Suppressor macrophage treated with lipopolysaccharide for 1 hour (primary cell): ENCODE measurements at regions not wholly inside any gene's neighbourhood (a gene's known extent, or its start where the extent isn't known, plus 50 kb on each side); places are given as distances from the start of the nearest gene placed in this dataset.
A peak's percentile ranks its signal among the peaks of the same experiment; 100 is the strongest.

Source experiments
- DNase-seq, 3 donors: peaks; one replicate each; pipeline ENCODE4 v3.0.0-alpha.2; 2020 to 2022

GRCh38 chr12:77189458-77189857 is 124.1 kb upstream of the E2F7 start:
- DNase-seq, result no peak

- DNase-seq, result no peak
Observed at GRCh38 chr12:77179515-77179914, 114.1 kb upstream of the E2F7 start.

- DNase-seq, result no peak
Observed at GRCh38 chr12:77167801-77168200, 102.4 kb upstream of the E2F7 start.

- no peak for DNase-seq
Observed at GRCh38 chr12:77166696-77167095, 101.3 kb upstream of the E2F7 start.

GRCh38 chr12:77163074-77164038 is 98.0 kb upstream of the E2F7 start:
- DNase-seq, result no peak

- DNase-seq, result no peak
Observed at GRCh38 chr12:77161944-77162343, 96.6 kb upstream of the E2F7 start.

- DNase-seq, result no peak
Observed at GRCh38 chr12:77160931-77161330, 95.6 kb upstream of the E2F7 start.

- no peak for DNase-seq
Observed at GRCh38 chr12:77153706-77154105, 88.3 kb upstream of the E2F7 start.

GRCh38 chr12:77152623-77153193 is 87.3 kb upstream of the E2F7 start:
- no peak for DNase-seq

GRCh38 chr12:77151030-77151429 is 85.7 kb upstream of the E2F7 start:
- no peak for DNase-seq

- DNase-seq, result peak in 2 of 3 donors; percentile 9 to 29
Observed at GRCh38 chr12:77133566-77133965, 68.2 kb upstream of the E2F7 start.

- no peak for DNase-seq
Observed at GRCh38 chr12:77131977-77132490, 66.7 kb upstream of the E2F7 start.

- DNase-seq, result no peak
Observed at GRCh38 chr12:77130193-77130592, 64.8 kb upstream of the E2F7 start.

- no peak for DNase-seq
Observed at GRCh38 chr12:77124767-77125166, 59.4 kb upstream of the E2F7 start.

- DNase-seq, result no peak
Observed at GRCh38 chr12:77122661-77123060, 57.3 kb upstream of the E2F7 start.

- no peak for DNase-seq
Observed at GRCh38 chr12:77122236-77122635, 56.9 kb upstream of the E2F7 start.

GRCh38 chr12:77120156-77121085 is 55.1 kb upstream of the E2F7 start:
- DNase-seq, result no peak

- DNase-seq, result no peak
Observed at GRCh38 chr12:77118696-77119095, 53.3 kb upstream of the E2F7 start.

GRCh38 chr12:77116277-77116676 is 50.9 kb upstream of the E2F7 start:
- DNase-seq, result no peak

- no peak for DNase-seq
Observed at GRCh38 chr12:77115471-77115870, 50.1 kb upstream of the E2F7 start.
